Peyer's patch (tissue), 4 donors: ENCODE measurements at regions not wholly inside any gene's neighbourhood (a gene's known extent, or its start where the extent isn't known, plus 50 kb on each side); places are given as distances from the start of the nearest gene placed in this dataset.

Source experiments
- POLR2A ChIP-seq, 2 donors: fragments of 450-650 bp; IDR thresholded peaks; one replicate each; pipeline ENCODE4 v1.5.1; 2017; ENCODE audit warnings: antibody characterized with exemption in 2 of 2, mild to moderate bottlenecking in 2 of 2, moderate library complexity in 2 of 2
- TF ChIP-seq, protein P1 (sequence below), 6 experiments: fragments of 450-650 bp in 4 of 6; fragments of 200-600 bp in 2 of 6; sonication (generic) in 1 of 6; IDR thresholded peaks; one replicate each; pipeline ENCODE4 v1.5.1; 2017 to 2019; ENCODE audit warnings: antibody characterized with exemption in 6 of 6, mild to moderate bottlenecking in 3 of 6, moderate library complexity in 1 of 6

DNA sequence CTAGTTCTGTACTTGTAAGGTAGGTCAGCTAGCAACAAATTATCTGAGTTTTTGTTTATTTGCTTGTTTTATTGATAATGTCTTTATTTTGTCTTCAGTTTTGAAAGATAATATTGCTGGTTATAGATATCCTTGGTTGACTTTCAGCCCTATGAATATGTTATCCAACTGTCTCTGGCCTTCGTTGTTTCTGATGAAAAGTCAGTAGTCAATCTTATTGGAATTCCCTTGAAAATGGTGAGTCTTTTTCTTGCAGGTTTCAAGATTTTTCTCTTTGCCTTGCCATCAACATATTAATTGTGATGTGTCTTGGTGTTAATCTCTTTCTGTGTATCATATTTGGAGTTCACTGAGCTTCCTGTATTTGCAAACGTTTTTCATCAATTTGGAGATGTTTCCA lies 113.1 kb upstream of the NEIL3 start:
- TF ChIP-seq, protein P1, sequence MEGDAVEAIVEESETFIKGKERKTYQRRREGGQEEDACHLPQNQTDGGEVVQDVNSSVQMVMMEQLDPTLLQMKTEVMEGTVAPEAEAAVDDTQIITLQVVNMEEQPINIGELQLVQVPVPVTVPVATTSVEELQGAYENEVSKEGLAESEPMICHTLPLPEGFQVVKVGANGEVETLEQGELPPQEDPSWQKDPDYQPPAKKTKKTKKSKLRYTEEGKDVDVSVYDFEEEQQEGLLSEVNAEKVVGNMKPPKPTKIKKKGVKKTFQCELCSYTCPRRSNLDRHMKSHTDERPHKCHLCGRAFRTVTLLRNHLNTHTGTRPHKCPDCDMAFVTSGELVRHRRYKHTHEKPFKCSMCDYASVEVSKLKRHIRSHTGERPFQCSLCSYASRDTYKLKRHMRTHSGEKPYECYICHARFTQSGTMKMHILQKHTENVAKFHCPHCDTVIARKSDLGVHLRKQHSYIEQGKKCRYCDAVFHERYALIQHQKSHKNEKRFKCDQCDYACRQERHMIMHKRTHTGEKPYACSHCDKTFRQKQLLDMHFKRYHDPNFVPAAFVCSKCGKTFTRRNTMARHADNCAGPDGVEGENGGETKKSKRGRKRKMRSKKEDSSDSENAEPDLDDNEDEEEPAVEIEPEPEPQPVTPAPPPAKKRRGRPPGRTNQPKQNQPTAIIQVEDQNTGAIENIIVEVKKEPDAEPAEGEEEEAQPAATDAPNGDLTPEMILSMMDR (IDR thresholded peaks at IDR 0.05) = no peak
- TF ChIP-seq POLR2A (IDR thresholded peaks at IDR 0.05) = no peak
